Heart left ventricle (tissue), 13 donors: ENCODE measurements at regions not wholly inside any gene's neighbourhood (a gene's known extent, or its start where the extent isn't known, plus 50 kb on each side); places are given as distances from the start of the nearest gene placed in this dataset.

ENCODE experiments used
- CTCF ChIP-seq, 12 donors: fragments of 200-600 bp; sonication (generic) in 4 of 12; IDR thresholded peaks; one replicate each; pipeline versions ENCODE4 v1.5.0 to v1.8.0; 2018 to 2022; ENCODE audit warnings: antibody characterized with exemption in 12 of 12, mild to moderate bottlenecking in 5 of 12
- POLR2A ChIP-seq, 2 donors: fragments of 450-650 bp; IDR thresholded peaks; one replicate each; pipeline ENCODE4 v1.6.1; 2017; ENCODE audit warnings: antibody characterized with exemption in 2 of 2, mild to moderate bottlenecking in 2 of 2, moderate library complexity in 2 of 2
- donor health status: ischemic (EF 13 %, LVEDD 7.1; RV severe dilation, severe dysfunction).
- donor health status: DM: no; HTN: yes; CAD: no.
- donor health status: DM: no; HTN: no; CAD: no.
- donor health status: ischemic (EF 25% LVEDD 6.9; RV normal size, moderate dysfunction).
- donor health status: ischemic (EF 25% LVEDD 5.7; RV mildly dilated, moderate dysfunction).
- donor health status: ischemic (EF 35%, LVEDD 5.7; RV mildly dilated, moderate dysfunction).
- donor health status: nonischemic (EF 11% LVEDD 7.7; RV severe dilation, severe dysfunction).
- donor health status: DM: yes; HTN: yes; CAD: no.
- donor health status: PGD.
- donor health status: ischemic (EF 29% LVEDD 5.4; RV normal size, mild dysfunction).
- donor health status: nonischemic (EF 23%, LVEDD 6.1; RV moderate dilation, normal function).

- no peak for TF ChIP-seq CTCF (IDR thresholded peaks at IDR 0.05)
- TF ChIP-seq POLR2A (IDR thresholded peaks at IDR 0.05): no peak
Measured at GRCh38 chr17:63270610-63271009, 175.5 kb downstream of the CYB561 start.
